ENCODE measurements at regions not wholly inside any gene's neighbourhood (a gene's known extent, or its start where the extent isn't known, plus 50 kb on each side); places are given as distances from the start of the nearest gene placed in this dataset.

- TF ChIP-seq CTCF (IDR thresholded peaks at IDR 0.05; ENCODE audit: borderline replicate concordance, control extremely low read depth, extremely low read depth, insufficient read depth, missing control alignments): no peak
- no peak for DNase-seq (ENCODE audit: low spot score)
- in situ Hi-C loops (cut with MboI; ENCODE audit: low sequenced_read_pairs, unreplicated experiment): no loop called here
These were observed 113.7 kb downstream of the QPCT start for GRCh38 chr2:37458133-37458532.

- DNase-seq (ENCODE audit: low spot score): no peak
- in situ Hi-C loops (cut with MboI; ENCODE audit: low sequenced_read_pairs, unreplicated experiment): no loop called here
- no peak for TF ChIP-seq CTCF (IDR thresholded peaks at IDR 0.05; ENCODE audit: borderline replicate concordance, control extremely low read depth, extremely low read depth, insufficient read depth, missing control alignments)
These were observed 114.9 kb downstream of the QPCT start for GRCh38 chr2:37459095-37459981.

GRCh38 chr2:37460896-37461229 is 116.4 kb downstream of the QPCT start:
- in situ Hi-C loops (cut with MboI; ENCODE audit: low sequenced_read_pairs, unreplicated experiment): no loop called here
- no peak for TF ChIP-seq CTCF (IDR thresholded peaks at IDR 0.05; ENCODE audit: borderline replicate concordance, control extremely low read depth, extremely low read depth, insufficient read depth, missing control alignments)
- no peak for DNase-seq (ENCODE audit: low spot score)

- no peak for TF ChIP-seq CTCF (IDR thresholded peaks at IDR 0.05; ENCODE audit: borderline replicate concordance, control extremely low read depth, extremely low read depth, insufficient read depth, missing control alignments)
- in situ Hi-C loops (cut with MboI; ENCODE audit: low sequenced_read_pairs, unreplicated experiment): no loop called here
- DNase-seq (ENCODE audit: low spot score): no peak
These were observed 119.6 kb downstream of the QPCT start for GRCh38 chr2:37464067-37464466.

- in situ Hi-C loops (cut with MboI; ENCODE audit: low sequenced_read_pairs, unreplicated experiment): no loop called here
These were observed 122.2 kb downstream of the QPCT start for GRCh38 chr2:37466533-37467222.

GRCh38 chr2:37468170-37468569 is 123.7 kb downstream of the QPCT start:
- no peak for TF ChIP-seq CTCF (IDR thresholded peaks at IDR 0.05; ENCODE audit: borderline replicate concordance, control extremely low read depth, extremely low read depth, insufficient read depth, missing control alignments)
- DNase-seq (ENCODE audit: low spot score): no peak
- in situ Hi-C loops (cut with MboI; ENCODE audit: low sequenced_read_pairs, unreplicated experiment): no loop called here

More at GRCh38 chr2:37466533-37467222, 122.2 kb downstream of the QPCT start:
- no peak for DNase-seq (ENCODE audit: low spot score)
- TF ChIP-seq CTCF (IDR thresholded peaks at IDR 0.05; ENCODE audit: borderline replicate concordance, control extremely low read depth, extremely low read depth, insufficient read depth, missing control alignments): no peak

All from GM13976 (cell line).